Memory B cell (primary cell): ENCODE measurements at regions not wholly inside any gene's neighbourhood (a gene's known extent, or its start where the extent isn't known, plus 50 kb on each side); places are given as distances from the start of the nearest gene placed in this dataset.

Experiments
- ATAC-seq: fragments of 150-1000 bp; cut with Tn5 transposase; 2 replicates; pipeline ENCODE4 v1.10.0; 2021; ENCODE audit warnings: low read depth, mild to moderate bottlenecking, moderate library complexity
- DNase-seq, 2 donors: peaks; one replicate each; pipeline ENCODE4 v3.0.0; 2022; ENCODE audit warnings: low spot score in 2 of 2
- H3K27ac Mint-ChIP-seq: one replicate; pipeline ENCODE4 v1.8.0; 2022; ENCODE audit warnings: mild to moderate bottlenecking, moderate library complexity, mixed read lengths
- H3K27me3 Mint-ChIP-seq: one replicate; pipeline ENCODE4 v1.8.0; 2022; ENCODE audit warnings: mixed read lengths
- H3K36me3 Mint-ChIP-seq: one replicate; pipeline ENCODE4 v1.8.0; 2022; ENCODE audit warnings: mild to moderate bottlenecking, mixed read lengths
- H3K4me1 Mint-ChIP-seq: one replicate; pipeline ENCODE4 v1.8.0; 2022; ENCODE audit warnings: mixed read lengths
- H3K4me3 Mint-ChIP-seq: one replicate; pipeline ENCODE4 v1.8.0; 2022; ENCODE audit warnings: mild to moderate bottlenecking, moderate library complexity, mixed read lengths
- H3K9me3 Mint-ChIP-seq: one replicate; pipeline ENCODE4 v1.8.0; 2022; ENCODE audit warnings: mixed read lengths

DNA sequence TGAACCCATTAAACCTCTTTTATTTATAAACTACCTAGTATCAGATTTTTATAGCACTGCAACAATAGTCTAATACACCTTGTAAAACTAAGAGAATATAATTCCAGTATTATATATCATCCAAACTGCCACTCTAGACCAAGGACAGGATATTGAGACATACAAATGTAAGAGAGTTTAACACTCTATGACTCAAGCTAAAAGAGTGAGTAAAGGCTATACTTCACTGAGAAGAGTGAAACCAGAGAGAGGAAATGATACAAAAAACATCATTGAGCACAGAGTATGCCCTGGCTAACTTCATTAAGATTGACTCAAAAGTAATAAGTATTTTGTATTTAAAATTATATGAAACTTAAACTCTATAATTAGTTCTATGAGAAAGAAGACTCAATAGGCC, 1951.9 kb upstream of the SEL1L start:
- peaks cover 11% of the 10 kb centered on the region for H3K9me3 Mint-ChIP-seq
- ATAC-seq (no peak), DNase-seq (no peak)
- H3K27me3 Mint-ChIP-seq: no peaks in the 10 kb centered on the region
- no peak overlapping the region for H3K27ac Mint-ChIP-seq
- H3K4me1 Mint-ChIP-seq: no peaks in the 10 kb centered on the region
- no peaks in the 10 kb centered on the region for H3K36me3 Mint-ChIP-seq
- H3K4me3 Mint-ChIP-seq: no peak overlapping the region

DNA sequence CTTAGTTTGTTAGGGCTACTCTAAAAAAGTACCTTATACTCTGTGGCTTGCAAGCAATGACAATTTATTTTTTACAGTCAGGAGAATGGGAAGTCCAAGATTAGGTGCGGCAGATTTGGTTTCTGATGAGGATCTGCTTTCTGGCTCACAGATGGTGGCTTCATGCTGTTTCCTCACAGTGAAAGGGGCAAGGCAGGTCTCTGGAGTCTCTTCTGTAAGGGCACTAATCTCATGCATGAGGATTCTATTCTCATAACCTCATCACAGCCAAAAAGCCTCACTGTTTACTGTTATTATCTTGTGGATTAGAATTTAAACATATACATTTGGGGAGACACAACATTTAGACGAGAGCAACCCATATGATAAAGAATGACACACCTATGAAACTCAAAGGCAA, 1957.4 kb upstream of the SEL1L start:
- Mint-ChIP-seq H3K9me3 (peaks cover 8% of the 10 kb centered on the region), H3K27ac (no peak overlapping the region), H3K4me1 (no peaks in the 10 kb centered on the region), H3K36me3 (no peaks in the 10 kb centered on the region), H3K4me3 (no peak overlapping the region), H3K27me3 (no peaks in the 10 kb centered on the region)
- ATAC-seq: no peak
- DNase-seq: no peak

DNA sequence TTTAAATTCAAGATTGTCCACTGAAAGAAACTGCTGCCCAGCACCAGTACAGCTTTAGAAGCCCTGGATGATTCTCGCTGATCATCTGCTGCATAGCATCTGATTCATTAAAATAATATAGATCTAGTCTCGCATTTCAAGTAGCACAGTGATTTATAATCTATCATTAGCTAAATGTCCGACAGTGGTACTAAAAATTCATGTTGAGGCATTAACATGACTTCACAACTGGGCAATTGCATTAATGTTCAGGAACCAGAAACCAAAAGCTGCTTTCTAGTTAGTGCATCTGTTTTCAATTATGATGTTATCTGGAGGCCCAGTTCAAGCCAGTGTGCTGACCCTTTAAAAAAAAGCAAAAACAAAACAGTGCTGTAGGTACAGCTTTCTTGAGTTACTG, 1987.2 kb upstream of the SEL1L start:
- no peak for DNase-seq
- no peaks in the 10 kb centered on the region for H3K27me3 Mint-ChIP-seq
- no peaks in the 10 kb centered on the region for H3K36me3 Mint-ChIP-seq

DNA sequence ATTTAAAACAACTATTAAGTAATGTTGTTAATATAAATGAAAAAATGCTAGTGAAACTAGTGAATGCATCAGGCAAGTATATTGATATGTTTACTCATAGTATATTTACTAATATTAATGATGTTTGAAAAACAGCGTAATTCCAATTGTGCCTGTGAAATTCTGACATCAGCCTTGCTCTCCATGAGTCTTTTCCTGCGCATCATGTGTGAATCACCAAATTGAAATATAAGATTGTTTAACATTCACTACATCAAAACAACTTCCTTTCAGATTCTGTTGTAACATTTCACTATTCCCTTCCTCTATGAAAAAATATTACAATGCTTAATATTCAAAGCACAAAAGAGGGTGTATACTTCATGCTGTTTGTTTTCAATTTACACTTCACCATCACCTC, 1995.9 kb upstream of the SEL1L start:
- no peak for DNase-seq
- H3K4me3 Mint-ChIP-seq: no peak overlapping the region

More for the DNA sequence above, 1987.2 kb upstream of the SEL1L start:
- no peaks in the 10 kb centered on the region for H3K4me1 Mint-ChIP-seq
- ATAC-seq: no peak
- H3K4me3 Mint-ChIP-seq: no peak overlapping the region
- no peak overlapping the region for H3K27ac Mint-ChIP-seq
- H3K9me3 Mint-ChIP-seq: peaks cover 9% of the 10 kb centered on the region

DNA sequence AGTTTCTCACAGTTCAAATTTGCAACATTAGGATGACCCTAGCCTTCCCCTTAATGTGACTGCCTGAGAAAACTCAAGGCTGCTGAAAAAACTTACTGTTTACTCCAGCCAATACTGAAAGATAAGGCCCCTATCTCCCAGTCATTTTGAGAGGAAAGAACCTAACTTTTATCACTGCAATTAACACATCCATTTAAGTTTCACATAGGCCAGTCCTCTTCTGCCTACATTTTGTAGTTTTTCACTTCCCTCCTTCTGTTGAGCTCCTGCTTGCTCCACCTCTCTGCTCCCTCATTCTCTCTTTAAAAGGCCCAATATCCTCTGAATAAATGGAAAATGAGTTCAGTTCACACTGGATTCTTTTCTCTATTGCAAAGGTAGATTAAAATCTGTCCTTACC, 1996.2 kb upstream of the FLRT2 start:
- Mint-ChIP-seq H3K9me3 (no peaks in the 10 kb centered on the region), H3K27ac (no peak overlapping the region), H3K4me1 (no peaks in the 10 kb centered on the region), H3K27me3 (no peaks in the 10 kb centered on the region), H3K36me3 (no peaks in the 10 kb centered on the region), H3K4me3 (no peak overlapping the region)
- ATAC-seq: no peak
- no peak for DNase-seq

More for the DNA sequence above, 1995.9 kb upstream of the SEL1L start:
- H3K36me3 Mint-ChIP-seq: no peaks in the 10 kb centered on the region
- H3K27ac Mint-ChIP-seq: no peak overlapping the region
- no peaks in the 10 kb centered on the region for H3K4me1 Mint-ChIP-seq
- H3K9me3 Mint-ChIP-seq: peaks cover 12% of the 10 kb centered on the region
- ATAC-seq: no peak
- no peaks in the 10 kb centered on the region for H3K27me3 Mint-ChIP-seq

DNA sequence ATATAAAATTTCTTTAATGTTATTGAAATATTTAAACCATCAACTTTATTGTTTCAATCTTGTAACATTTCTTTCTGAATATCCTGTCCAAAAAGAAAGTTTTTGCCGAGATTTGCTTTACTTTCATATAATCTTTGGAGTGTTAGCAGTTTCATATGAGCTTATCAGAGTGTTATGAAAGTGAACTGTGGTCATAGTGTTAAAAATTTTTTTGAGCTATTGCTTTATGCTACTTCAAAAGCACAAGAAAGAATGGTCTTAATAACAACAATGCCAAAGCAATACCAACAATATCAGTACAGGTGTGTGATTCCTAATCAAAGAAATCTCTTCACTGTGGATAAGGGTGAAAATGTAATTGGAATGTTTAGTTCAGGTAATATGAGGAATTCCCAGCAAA, 1994.9 kb upstream of the FLRT2 start:
- no peak overlapping the region for H3K4me3 Mint-ChIP-seq
- H3K27ac Mint-ChIP-seq: no peak overlapping the region
- DNase-seq (no peak), ATAC-seq (no peak)
- no peaks in the 10 kb centered on the region for H3K4me1 Mint-ChIP-seq
- no peaks in the 10 kb centered on the region for H3K27me3 Mint-ChIP-seq
- H3K9me3 Mint-ChIP-seq: peaks cover 3% of the 10 kb centered on the region
- no peaks in the 10 kb centered on the region for H3K36me3 Mint-ChIP-seq

DNA sequence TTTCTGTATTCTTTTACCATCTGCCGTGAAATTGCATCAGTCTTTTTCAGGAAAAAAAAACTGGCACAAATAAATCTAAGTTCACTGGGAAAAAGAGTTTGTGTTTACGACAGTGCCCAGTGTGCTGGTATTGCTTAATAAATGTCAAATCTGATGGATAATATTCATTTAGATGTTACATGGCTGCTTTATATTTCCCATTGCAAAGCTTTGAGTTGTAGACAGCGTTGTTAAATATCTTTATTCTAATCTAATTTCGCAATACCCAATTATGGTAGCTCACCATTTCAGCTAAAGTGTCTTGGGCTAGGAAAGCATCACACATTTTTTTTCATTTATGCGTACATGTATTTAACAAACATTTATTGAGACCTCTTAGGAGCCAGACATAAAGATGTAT, 1994.5 kb upstream of the FLRT2 start:
- Mint-ChIP-seq H3K36me3 (no peaks in the 10 kb centered on the region), H3K27me3 (no peaks in the 10 kb centered on the region)

DNA sequence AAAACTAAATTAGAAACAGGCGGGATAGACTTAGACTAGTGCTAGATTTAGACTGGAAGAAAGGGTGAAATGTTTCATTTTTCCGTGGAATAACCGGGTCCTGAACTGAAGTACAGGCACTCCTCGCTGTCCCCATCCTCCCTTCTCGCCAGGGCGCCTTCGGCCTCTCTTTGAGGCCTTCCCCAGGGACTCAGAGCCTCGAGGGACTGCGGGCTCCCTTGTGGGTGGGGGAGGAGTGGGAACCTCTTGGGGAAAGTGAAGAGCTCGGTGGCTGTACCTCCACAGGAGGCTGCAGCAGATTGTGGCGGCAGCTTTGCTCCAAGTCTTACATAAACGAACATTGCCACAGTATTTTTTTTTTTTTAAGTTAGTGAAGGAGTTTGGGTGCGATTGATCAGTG, 1988.8 kb upstream of the FLRT2 start:
- no peaks in the 10 kb centered on the region for H3K27me3 Mint-ChIP-seq
- no peak overlapping the region for H3K27ac Mint-ChIP-seq
- no peaks in the 10 kb centered on the region for H3K4me1 Mint-ChIP-seq
- H3K9me3 Mint-ChIP-seq: peaks cover 8% of the 10 kb centered on the region
- H3K4me3 Mint-ChIP-seq: no peak overlapping the region
- ATAC-seq (no peak), DNase-seq (no peak)
- no peaks in the 10 kb centered on the region for H3K36me3 Mint-ChIP-seq

More for the DNA sequence above, 1994.5 kb upstream of the FLRT2 start:
- no peak for DNase-seq
- Mint-ChIP-seq H3K4me1 (no peaks in the 10 kb centered on the region), H3K4me3 (no peak overlapping the region), H3K9me3 (peaks cover 3% of the 10 kb centered on the region), H3K27ac (no peak overlapping the region)
- ATAC-seq: no peak

DNA sequence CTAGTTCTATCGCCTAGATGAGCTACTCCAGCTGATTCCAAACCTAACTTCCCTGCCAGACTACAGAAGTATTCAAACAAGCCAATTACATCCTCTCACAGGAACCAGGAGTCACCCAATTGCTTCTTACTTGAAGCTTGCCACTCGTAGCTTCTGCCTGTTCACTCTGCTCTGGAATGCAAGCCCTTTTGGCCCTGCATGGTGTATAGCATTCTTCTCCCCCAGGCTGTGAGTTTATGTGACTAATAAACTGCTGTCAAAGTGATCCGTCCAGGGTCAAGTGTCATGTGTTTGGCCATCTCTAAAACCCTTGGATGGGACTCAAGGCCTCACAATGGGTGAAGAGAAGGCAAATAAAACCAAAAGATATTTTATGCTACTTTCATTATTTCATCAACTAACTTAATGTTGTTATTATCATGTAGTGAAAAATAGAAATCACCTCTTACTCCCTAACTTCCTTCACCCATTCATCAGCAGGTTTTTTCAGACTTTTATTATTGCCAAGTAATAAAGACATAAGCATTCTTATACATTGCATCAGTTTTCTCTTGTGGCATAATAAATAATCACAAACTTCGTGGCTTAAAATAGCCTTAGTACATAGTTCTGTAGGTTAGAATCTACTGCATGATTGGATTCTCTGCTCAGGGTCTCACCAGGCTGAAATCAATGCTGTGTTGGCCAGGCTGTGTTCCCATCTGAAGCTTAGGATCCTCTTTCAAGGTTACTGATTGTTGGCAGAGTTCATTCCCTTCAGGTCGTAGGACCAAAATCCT, 1981.7 kb upstream of the FLRT2 start:
- no peak for ATAC-seq
- H3K9me3 Mint-ChIP-seq: peaks cover 12% of the 10 kb centered on the region
- H3K36me3 Mint-ChIP-seq: no peaks in the 10 kb centered on the region
- no peak overlapping the region for H3K27ac Mint-ChIP-seq
- H3K27me3 Mint-ChIP-seq: no peaks in the 10 kb centered on the region
- no peak overlapping the region for H3K4me3 Mint-ChIP-seq
- H3K4me1 Mint-ChIP-seq: no peaks in the 10 kb centered on the region
- DNase-seq: no peak

DNA sequence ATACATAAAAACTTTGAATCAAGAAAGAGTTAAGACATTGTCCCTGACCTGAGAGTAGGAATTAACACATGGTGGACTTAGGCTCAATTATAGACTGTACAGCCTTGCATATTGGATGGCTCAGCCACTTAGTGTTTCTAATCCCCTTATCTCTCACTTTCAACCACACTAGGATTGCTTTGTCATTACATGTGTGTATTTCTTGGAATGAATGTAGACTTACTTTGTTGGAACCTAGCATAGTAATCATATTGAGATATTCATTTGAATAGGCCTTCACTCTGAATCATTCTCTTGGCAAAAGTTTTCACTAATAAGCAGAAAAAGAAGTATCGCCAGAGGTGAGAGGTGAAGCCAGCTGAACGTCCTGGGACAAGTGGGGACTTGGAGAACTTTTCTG, 1973.9 kb upstream of the FLRT2 start:
- peaks cover 8% of the 10 kb centered on the region for H3K9me3 Mint-ChIP-seq
- H3K36me3 Mint-ChIP-seq: no peaks in the 10 kb centered on the region
- H3K27ac Mint-ChIP-seq: no peak overlapping the region
- H3K4me1 Mint-ChIP-seq: no peaks in the 10 kb centered on the region
- no peak overlapping the region for H3K4me3 Mint-ChIP-seq
- DNase-seq: no peak
- no peaks in the 10 kb centered on the region for H3K27me3 Mint-ChIP-seq
- ATAC-seq: no peak

DNA sequence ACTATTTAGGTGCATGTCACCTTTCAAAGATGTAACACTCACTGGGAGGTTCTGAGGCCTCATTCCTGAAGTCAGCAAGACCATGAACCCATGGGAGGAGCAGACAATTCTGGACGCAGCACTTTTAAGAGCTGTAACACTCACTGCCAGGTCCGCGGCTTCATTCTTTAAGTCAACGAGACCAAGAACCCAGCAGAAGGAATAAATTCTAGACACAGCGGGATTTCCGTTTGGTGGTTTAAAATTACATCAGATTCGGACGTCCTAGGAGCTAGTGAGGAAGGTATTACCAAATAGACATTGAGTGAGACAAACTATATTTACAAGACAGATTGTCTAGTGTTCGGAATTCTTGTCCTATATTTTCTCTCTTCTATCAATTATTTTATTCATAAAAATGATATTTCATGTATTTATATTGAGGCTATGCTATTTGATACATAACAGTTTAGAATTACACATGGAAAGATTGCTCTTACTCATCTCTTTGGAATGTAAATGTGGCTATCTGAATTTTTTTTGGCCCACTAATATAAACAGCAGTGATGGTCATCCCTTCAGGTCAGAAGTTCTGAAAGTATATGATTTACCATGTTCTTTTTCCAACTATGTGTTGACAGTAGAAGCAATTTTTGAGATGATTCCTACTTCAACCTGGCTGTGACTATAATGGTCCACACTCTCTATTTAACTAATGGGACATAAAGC, 1973.0 kb upstream of the FLRT2 start:
- Mint-ChIP-seq H3K36me3 (no peaks in the 10 kb centered on the region), H3K9me3 (peaks cover 8% of the 10 kb centered on the region), H3K27me3 (no peaks in the 10 kb centered on the region), H3K27ac (no peak overlapping the region), H3K4me3 (no peak overlapping the region), H3K4me1 (no peaks in the 10 kb centered on the region)
- DNase-seq (no peak), ATAC-seq (no peak)

DNA sequence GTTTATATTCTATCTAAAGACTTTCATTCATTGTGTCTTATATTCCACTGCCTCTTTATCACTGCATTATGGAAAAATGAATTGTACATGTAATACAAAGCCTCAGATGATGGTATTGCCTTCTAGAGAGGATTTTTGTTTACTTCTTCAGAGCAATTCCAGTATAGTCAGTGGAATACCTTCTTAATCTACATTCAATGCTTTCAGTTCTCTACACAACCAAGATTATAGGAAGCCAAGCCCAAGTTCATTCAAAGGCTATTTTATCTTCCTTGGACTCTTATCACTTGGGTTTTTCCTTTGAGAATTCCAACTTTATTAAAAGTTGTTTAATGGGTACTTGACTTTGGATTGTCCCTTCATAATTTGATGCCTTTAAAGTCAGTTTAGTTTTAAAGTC, 1971.0 kb upstream of the FLRT2 start:
- no peak overlapping the region for H3K4me3 Mint-ChIP-seq
- ATAC-seq (no peak), DNase-seq (no peak)
- no peaks in the 10 kb centered on the region for H3K4me1 Mint-ChIP-seq
- H3K9me3 Mint-ChIP-seq: peaks cover 8% of the 10 kb centered on the region
- no peaks in the 10 kb centered on the region for H3K27me3 Mint-ChIP-seq
- no peaks in the 10 kb centered on the region for H3K36me3 Mint-ChIP-seq
- H3K27ac Mint-ChIP-seq: no peak overlapping the region

DNA sequence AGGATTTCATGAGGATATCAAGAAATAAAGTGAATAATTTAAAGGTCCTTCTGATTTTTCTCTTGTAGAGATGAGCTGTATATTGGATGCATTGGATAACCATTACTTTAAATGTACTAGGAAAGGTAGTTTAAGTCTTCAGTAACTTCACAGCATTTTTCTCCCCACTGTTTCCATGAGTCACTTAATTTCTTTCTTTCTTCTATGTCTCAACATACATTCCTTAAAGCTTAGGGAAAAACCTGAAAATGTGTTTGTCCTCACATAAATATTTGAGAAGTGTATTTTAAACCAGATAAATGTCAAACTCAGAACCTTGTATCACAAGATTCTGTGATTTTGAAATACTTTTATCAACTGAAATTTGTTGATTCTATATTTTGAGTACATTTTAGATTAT, 1970.2 kb upstream of the FLRT2 start:
- no peaks in the 10 kb centered on the region for H3K4me1 Mint-ChIP-seq
- H3K36me3 Mint-ChIP-seq: no peaks in the 10 kb centered on the region
- ATAC-seq (no peak), DNase-seq (no peak)
- peaks cover 7% of the 10 kb centered on the region for H3K9me3 Mint-ChIP-seq
- no peak overlapping the region for H3K27ac Mint-ChIP-seq
- H3K4me3 Mint-ChIP-seq: no peak overlapping the region
- H3K27me3 Mint-ChIP-seq: no peaks in the 10 kb centered on the region

DNA sequence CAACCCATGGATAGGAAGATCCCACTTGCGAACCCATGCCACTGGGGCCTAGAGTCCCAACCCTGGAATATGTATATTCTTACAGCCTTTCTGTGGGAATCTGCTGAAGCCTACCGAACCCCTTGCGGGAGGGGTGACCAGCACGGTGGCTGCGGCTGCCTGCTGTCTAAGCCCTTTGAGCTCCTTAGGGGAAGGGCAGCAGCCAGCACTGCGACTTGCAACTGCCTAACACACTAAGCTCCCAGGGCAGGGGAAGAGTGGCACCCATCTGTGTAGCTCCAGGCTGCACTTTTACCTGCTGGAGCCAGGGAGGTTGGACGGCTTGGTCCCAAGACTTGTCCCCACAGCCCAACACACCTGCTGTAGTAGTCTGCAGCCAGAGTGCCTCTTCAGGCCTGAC, 1968.7 kb upstream of the FLRT2 start:
- Mint-ChIP-seq H3K4me3 (no peak overlapping the region), H3K4me1 (no peaks in the 10 kb centered on the region), H3K27me3 (no peaks in the 10 kb centered on the region), H3K27ac (no peak overlapping the region), H3K9me3 (peaks cover 8% of the 10 kb centered on the region), H3K36me3 (no peaks in the 10 kb centered on the region)
- no peak for DNase-seq
- ATAC-seq: no peak

DNA sequence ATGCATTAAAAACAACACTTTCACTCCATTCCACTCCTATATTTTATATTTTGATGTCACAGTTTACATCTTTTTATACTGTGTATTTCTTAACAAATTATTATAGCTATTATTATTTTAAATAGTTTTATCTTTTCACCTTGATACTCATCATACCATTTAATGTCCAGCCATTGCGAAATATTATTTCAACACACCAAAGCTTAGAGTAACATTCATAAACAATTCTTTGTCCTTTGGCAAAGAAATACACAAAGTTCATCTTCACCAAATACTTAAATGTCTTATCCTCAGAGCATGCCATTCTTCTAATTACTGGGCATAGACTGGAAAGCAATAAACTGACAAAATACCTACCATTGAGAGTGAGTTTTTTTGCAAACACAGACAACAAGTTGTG, 1963.4 kb upstream of the FLRT2 start:
- DNase-seq (no peak), ATAC-seq (no peak)
- Mint-ChIP-seq H3K27me3 (no peaks in the 10 kb centered on the region), H3K4me3 (no peak overlapping the region), H3K36me3 (no peaks in the 10 kb centered on the region), H3K9me3 (peaks cover 5% of the 10 kb centered on the region), H3K4me1 (no peaks in the 10 kb centered on the region), H3K27ac (no peak overlapping the region)
